ENCODE measurements at regions not wholly inside any gene's neighbourhood (a gene's known extent, or its start where the extent isn't known, plus 50 kb on each side); places are given as distances from the start of the nearest gene placed in this dataset.

GRCh38 chr6:90375681-90376439 is 79.2 kb upstream of the BACH2 start:
- Histone ChIP-seq H3K9ac (ENCODE audit: insufficient read depth in 1 of 2, low read length in 2 of 2) (no peak overlapping the region), H3K27me3 (ENCODE audit: control insufficient read depth in 3 of 3, insufficient read depth in 3 of 3, low read length in 2 of 3) (peaks cover 0 to 18% (median 0%) of the 10 kb centered on the region in 3 donors), H3K36me3 (ENCODE audit: control insufficient read depth in 4 of 4, insufficient read depth in 4 of 4, low read length in 4 of 4) (no peaks in the 10 kb centered on the region), H3K4me3 (no peak overlapping the region), H3K4me1 (ENCODE audit: control insufficient read depth in 5 of 5, insufficient read depth in 5 of 5, low read length in 5 of 5) (peaks cover 0 to 13% (median 0%) of the 10 kb centered on the region in 5 donors), H3K9me3 (ENCODE audit: control insufficient read depth in 4 of 4, insufficient read depth in 3 of 4, low read length in 3 of 4) (no peaks in the 10 kb centered on the region), H3K27ac (ENCODE audit: low read depth in 1 of 2, low read length in 1 of 2) (no peak overlapping the region)
- DNase-seq (peak; percentile 50 to 89 (median 74)), ATAC-seq (ENCODE audit: insufficient read depth, low FRiP score) (peak; percentile 41)
- 74 to 81% methylated on average over 9 of the region's 9 CpGs for WGBS, 2 donors
- TF ChIP-seq CTCF (IDR thresholded peaks at IDR 0.05; ENCODE audit: control extremely low read depth, extremely low read depth), result no peak

DNA sequence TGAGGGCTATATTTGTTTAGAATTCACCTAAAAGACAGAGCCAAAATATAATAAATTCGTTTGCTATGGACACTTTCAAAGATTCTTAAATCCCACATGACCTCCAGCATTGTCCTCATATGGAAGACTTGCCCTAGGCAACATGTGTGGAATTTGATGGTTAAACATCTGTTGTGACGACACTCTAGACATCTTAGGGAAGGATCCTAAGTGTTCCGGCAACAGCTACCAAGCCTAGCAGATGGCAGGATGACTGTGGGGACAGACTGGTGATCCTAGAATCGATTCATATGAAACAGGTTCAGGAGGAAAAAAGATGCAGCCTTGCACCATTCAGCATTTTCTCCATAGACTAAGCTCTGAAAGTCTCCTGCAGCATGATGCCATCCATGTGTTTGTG is 77.6 kb upstream of the BACH2 start:
- 80 to 87% methylated on average over 4 of the region's 4 CpGs for WGBS, 2 donors
- no peak overlapping the region for H3K27ac ChIP-seq (ENCODE audit: low read depth in 1 of 2, low read length in 1 of 2)
- no peak for DNase-seq
- ATAC-seq (ENCODE audit: insufficient read depth, low FRiP score), result no peak
- H3K4me1 ChIP-seq (ENCODE audit: control insufficient read depth in 5 of 5, insufficient read depth in 5 of 5, low read length in 5 of 5), result peaks cover 0 to 14% (median 0%) of the 10 kb centered on the region in 5 donors
- H3K9ac ChIP-seq (ENCODE audit: insufficient read depth in 1 of 2, low read length in 2 of 2), result no peak overlapping the region
- H3K27me3 ChIP-seq (ENCODE audit: control insufficient read depth in 3 of 3, insufficient read depth in 3 of 3, low read length in 2 of 3), result peaks cover 0 to 23% (median 0%) of the 10 kb centered on the region in 3 donors
- H3K9me3 ChIP-seq (ENCODE audit: control insufficient read depth in 4 of 4, insufficient read depth in 3 of 4, low read length in 3 of 4), result no peaks in the 10 kb centered on the region
- H3K36me3 ChIP-seq (ENCODE audit: control insufficient read depth in 4 of 4, insufficient read depth in 4 of 4, low read length in 4 of 4), result no peaks in the 10 kb centered on the region
- H3K4me3 ChIP-seq, result no peak overlapping the region
- no peak for TF ChIP-seq CTCF (IDR thresholded peaks at IDR 0.05; ENCODE audit: control extremely low read depth, extremely low read depth)

GRCh38 chr6:90372885-90373284 is 76.2 kb upstream of the BACH2 start:
- no peak overlapping the region for H3K4me3 ChIP-seq
- peaks cover 0 to 20% (median 0%) of the 10 kb centered on the region in 5 donors for H3K4me1 ChIP-seq (ENCODE audit: control insufficient read depth in 5 of 5, insufficient read depth in 5 of 5, low read length in 5 of 5)
- no peak for DNase-seq
- H3K27ac ChIP-seq (ENCODE audit: low read depth in 1 of 2, low read length in 1 of 2), result no peak overlapping the region
- no peaks in the 10 kb centered on the region for H3K36me3 ChIP-seq (ENCODE audit: control insufficient read depth in 4 of 4, insufficient read depth in 4 of 4, low read length in 4 of 4)
- TF ChIP-seq CTCF (IDR thresholded peaks at IDR 0.05; ENCODE audit: control extremely low read depth, extremely low read depth), result no peak
- ATAC-seq (ENCODE audit: insufficient read depth, low FRiP score), result no peak
- H3K27me3 ChIP-seq (ENCODE audit: control insufficient read depth in 3 of 3, insufficient read depth in 3 of 3, low read length in 2 of 3), result peaks cover 0 to 20% (median 0%) of the 10 kb centered on the region in 3 donors
- no peak overlapping the region for H3K9ac ChIP-seq (ENCODE audit: insufficient read depth in 1 of 2, low read length in 2 of 2)
- H3K9me3 ChIP-seq (ENCODE audit: control insufficient read depth in 4 of 4, insufficient read depth in 3 of 4, low read length in 3 of 4), result no peaks in the 10 kb centered on the region
- WGBS, 2 donors, result 97 to 98% methylated on average over 2 of the region's 2 CpGs
